ENCODE measurements at regions not wholly inside any gene's neighbourhood (a gene's known extent, or its start where the extent isn't known, plus 50 kb on each side); places are given as distances from the start of the nearest gene placed in this dataset.
"Not testable (repeated sequence)": the region's sequence is repeated elsewhere in the genome, so short reads cannot be mapped to it uniquely, and the experiment has no call there.

DNA sequence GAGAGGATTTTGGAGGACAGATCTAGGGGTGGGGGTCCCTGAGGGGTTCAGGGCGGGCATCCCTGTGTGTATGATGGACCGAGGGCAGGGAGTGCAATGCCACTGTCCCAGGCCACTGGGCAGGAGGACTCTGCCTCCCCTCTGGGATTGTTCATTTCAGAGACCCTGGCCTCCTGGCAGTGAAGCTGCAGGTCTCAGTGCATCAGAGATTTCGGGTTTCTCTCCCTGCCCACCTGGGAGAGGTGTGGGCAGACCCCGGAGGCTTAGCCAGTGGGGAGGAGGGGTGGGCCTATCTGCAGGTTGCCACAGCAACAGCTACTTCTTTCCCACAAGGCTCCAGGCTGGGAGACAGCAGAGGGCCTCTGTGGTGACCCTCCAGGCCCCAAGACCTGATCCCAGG, 80.1 kb upstream of the LRPAP1 start:
- Histone ChIP-seq H4K91ac (ENCODE audit: low read depth, low read length) (no peak overlapping the region), H3K4me3 (ENCODE audit: low read depth, low read length) (no peak overlapping the region), H3K36me3 (ENCODE audit: control insufficient read depth in 1 of 2, insufficient read depth in 2 of 2, low read length in 2 of 2) (no peaks in the 10 kb centered on the region), H3K27ac (ENCODE audit: low read depth, low read length) (no peak overlapping the region), H3K4me1 (ENCODE audit: control insufficient read depth in 1 of 2, insufficient read depth in 2 of 2, low read length in 2 of 2) (no peaks in the 10 kb centered on the region), H4K12ac (ENCODE audit: low read depth, low read length) (no peak overlapping the region), H2AFZ (ENCODE audit: insufficient read depth, low read length, poor library complexity) (no peak overlapping the region), H3K79me1 (ENCODE audit: low read length) (no peaks in the 10 kb centered on the region), H3K9ac (ENCODE audit: low read length) (no peak overlapping the region), H2BK12ac (ENCODE audit: low read length) (no peak overlapping the region), H3K23ac (ENCODE audit: low read length) (no peak overlapping the region), H3K79me2 (ENCODE audit: control insufficient read depth, insufficient read depth, low read length, poor library complexity) (no peaks in the 10 kb centered on the region), H3K27me3 (ENCODE audit: insufficient read depth, low read length) (no peaks in the 10 kb centered on the region), H2AK5ac (ENCODE audit: low read length) (no peak overlapping the region), H3K14ac (ENCODE audit: low read length) (no peak overlapping the region), H3K18ac (ENCODE audit: low read length) (no peak overlapping the region), H3K4me2 (ENCODE audit: low read length) (no peak overlapping the region), H3K4ac (ENCODE audit: low read depth, low read length) (no peak overlapping the region), H4K8ac (ENCODE audit: low read depth, low read length) (no peak overlapping the region), H3K9me3 (ENCODE audit: insufficient read depth, low read depth, low read length) (peaks cover 5% of the 10 kb centered on the region), H2BK120ac (ENCODE audit: insufficient read depth, low read length, poor library complexity) (no peak overlapping the region), H2BK5ac (ENCODE audit: low read depth, low read length, poor library complexity) (no peak overlapping the region)
- WGBS (ENCODE audit: extremely low coverage, insufficient coverage, insufficient read length), result no CpG with 5 or more reads among the region's 4 CpGs
- DNase-seq, result no peak

DNA sequence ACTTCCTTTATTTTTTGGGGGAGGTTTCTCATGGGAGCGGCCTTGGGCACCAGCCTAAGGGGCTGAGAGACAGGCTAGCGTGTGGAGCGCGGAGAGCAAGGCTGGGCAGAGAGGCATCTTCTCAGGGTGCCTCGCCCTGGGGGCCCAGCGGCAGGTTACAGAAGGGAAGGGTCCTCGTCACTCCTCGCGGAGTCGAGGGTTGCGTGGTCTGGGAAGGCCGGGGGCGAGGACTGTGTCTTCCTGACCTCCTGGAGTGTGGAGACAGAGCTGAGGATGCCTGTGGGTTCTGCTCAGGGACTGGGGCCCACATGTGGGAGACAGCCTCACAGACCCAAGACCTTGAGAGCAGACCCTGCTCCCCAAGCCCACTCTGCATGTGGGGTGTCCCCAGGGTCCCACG, 79.6 kb upstream of the LRPAP1 start:
- Histone ChIP-seq H3K79me2 (ENCODE audit: control insufficient read depth, insufficient read depth, low read length, poor library complexity) (no peaks in the 10 kb centered on the region), H3K79me1 (ENCODE audit: low read length) (no peaks in the 10 kb centered on the region), H3K27ac (ENCODE audit: low read depth, low read length) (no peak overlapping the region), H3K23ac (ENCODE audit: low read length) (no peak overlapping the region), H2BK120ac (ENCODE audit: insufficient read depth, low read length, poor library complexity) (no peak overlapping the region), H3K36me3 (ENCODE audit: control insufficient read depth in 1 of 2, insufficient read depth in 2 of 2, low read length in 2 of 2) (no peaks in the 10 kb centered on the region), H3K14ac (ENCODE audit: low read length) (no peak overlapping the region), H3K4me3 (ENCODE audit: low read depth, low read length) (no peak overlapping the region), H3K27me3 (ENCODE audit: insufficient read depth, low read length) (no peaks in the 10 kb centered on the region), H4K8ac (ENCODE audit: low read depth, low read length) (no peak overlapping the region), H3K4me1 (ENCODE audit: control insufficient read depth in 1 of 2, insufficient read depth in 2 of 2, low read length in 2 of 2) (no peaks in the 10 kb centered on the region), H2BK5ac (ENCODE audit: low read depth, low read length, poor library complexity) (no peak overlapping the region), H4K12ac (ENCODE audit: low read depth, low read length) (no peak overlapping the region), H2AK5ac (ENCODE audit: low read length) (no peak overlapping the region), H3K9me3 (ENCODE audit: insufficient read depth, low read depth, low read length) (peaks cover 5% of the 10 kb centered on the region), H3K9ac (ENCODE audit: low read length) (no peak overlapping the region), H3K4me2 (ENCODE audit: low read length) (no peak overlapping the region), H3K18ac (ENCODE audit: low read length) (no peak overlapping the region), H2BK12ac (ENCODE audit: low read length) (no peak overlapping the region), H4K91ac (ENCODE audit: low read depth, low read length) (no peak overlapping the region), H3K4ac (ENCODE audit: low read depth, low read length) (no peak overlapping the region), H2AFZ (ENCODE audit: insufficient read depth, low read length, poor library complexity) (no peak overlapping the region)
- DNase-seq, result no peak
- WGBS (ENCODE audit: extremely low coverage, insufficient coverage, insufficient read length), result no CpG with 5 or more reads among the region's 14 CpGs

DNA sequence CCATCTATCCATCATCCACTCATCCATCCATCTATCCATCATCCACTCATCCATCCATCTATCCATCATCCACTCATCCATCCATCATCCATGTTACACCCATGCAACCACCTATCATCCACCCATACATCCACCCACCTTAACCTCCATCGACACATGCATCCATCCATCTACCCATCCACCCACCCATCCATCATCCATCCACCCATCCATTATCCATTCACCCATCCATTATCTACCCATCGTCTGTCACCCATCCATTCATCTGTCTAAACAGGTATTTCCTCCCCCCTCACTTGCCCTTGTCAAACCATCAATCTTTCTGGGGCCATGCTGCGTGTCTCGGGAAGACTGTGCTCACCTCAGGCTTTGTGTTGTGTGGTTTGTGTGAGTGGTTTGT, 78.6 kb upstream of the LRPAP1 start:
- H3K27ac ChIP-seq (ENCODE audit: low read depth, low read length); H3K4me2 ChIP-seq (ENCODE audit: low read length); H3K9ac ChIP-seq (ENCODE audit: low read length); DNase-seq; H3K23ac ChIP-seq (ENCODE audit: low read length); H4K8ac ChIP-seq (ENCODE audit: low read depth, low read length); H2BK12ac ChIP-seq (ENCODE audit: low read length); H3K4me3 ChIP-seq (ENCODE audit: low read depth, low read length); H3K9me3 ChIP-seq (ENCODE audit: insufficient read depth, low read depth, low read length); H3K36me3 ChIP-seq (ENCODE audit: control insufficient read depth in 1 of 2, insufficient read depth in 2 of 2, low read length in 2 of 2); H3K18ac ChIP-seq (ENCODE audit: low read length); H4K12ac ChIP-seq (ENCODE audit: low read depth, low read length); H2BK120ac ChIP-seq (ENCODE audit: insufficient read depth, low read length, poor library complexity); H3K27me3 ChIP-seq (ENCODE audit: insufficient read depth, low read length); H2AFZ ChIP-seq (ENCODE audit: insufficient read depth, low read length, poor library complexity); H4K91ac ChIP-seq (ENCODE audit: low read depth, low read length); H3K79me1 ChIP-seq (ENCODE audit: low read length); H3K4me1 ChIP-seq (ENCODE audit: control insufficient read depth in 1 of 2, insufficient read depth in 2 of 2, low read length in 2 of 2); H2AK5ac ChIP-seq (ENCODE audit: low read length); H3K4ac ChIP-seq (ENCODE audit: low read depth, low read length); H3K79me2 ChIP-seq (ENCODE audit: control insufficient read depth, insufficient read depth, low read length, poor library complexity); H2BK5ac ChIP-seq (ENCODE audit: low read depth, low read length, poor library complexity); H3K14ac ChIP-seq (ENCODE audit: low read length): not testable (repeated sequence)
- no CpG with 5 or more reads among the region's 4 CpGs for WGBS (ENCODE audit: extremely low coverage, insufficient coverage, insufficient read length)

DNA sequence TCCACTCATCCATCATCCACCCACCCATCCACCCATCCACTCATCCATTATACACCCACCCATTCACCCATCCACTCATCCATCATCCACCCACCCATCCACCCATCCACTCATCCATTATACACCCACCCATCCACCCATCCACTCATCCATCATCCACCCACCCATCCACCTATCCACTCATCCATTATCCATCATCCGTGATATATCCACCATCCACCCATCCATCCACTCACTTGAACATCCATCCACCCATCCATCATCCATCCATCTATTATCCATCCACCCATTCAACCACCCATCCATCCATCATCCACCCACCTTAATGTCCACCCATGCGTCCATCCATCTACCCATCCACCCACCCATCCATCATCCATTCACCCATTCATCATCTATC, 77.7 kb upstream of the LRPAP1 start:
- not testable (repeated sequence) for H3K4me2 ChIP-seq (ENCODE audit: low read length); H3K9ac ChIP-seq (ENCODE audit: low read length); H3K4ac ChIP-seq (ENCODE audit: low read depth, low read length); H3K36me3 ChIP-seq (ENCODE audit: control insufficient read depth in 1 of 2, insufficient read depth in 2 of 2, low read length in 2 of 2); H3K4me1 ChIP-seq (ENCODE audit: control insufficient read depth in 1 of 2, insufficient read depth in 2 of 2, low read length in 2 of 2); H4K91ac ChIP-seq (ENCODE audit: low read depth, low read length); H2BK5ac ChIP-seq (ENCODE audit: low read depth, low read length, poor library complexity); DNase-seq; H2BK12ac ChIP-seq (ENCODE audit: low read length); H3K79me2 ChIP-seq (ENCODE audit: control insufficient read depth, insufficient read depth, low read length, poor library complexity); H3K18ac ChIP-seq (ENCODE audit: low read length); H3K4me3 ChIP-seq (ENCODE audit: low read depth, low read length); H3K27me3 ChIP-seq (ENCODE audit: insufficient read depth, low read length); H2AK5ac ChIP-seq (ENCODE audit: low read length); H2AFZ ChIP-seq (ENCODE audit: insufficient read depth, low read length, poor library complexity); H3K23ac ChIP-seq (ENCODE audit: low read length); H4K12ac ChIP-seq (ENCODE audit: low read depth, low read length); H3K9me3 ChIP-seq (ENCODE audit: insufficient read depth, low read depth, low read length); H3K79me1 ChIP-seq (ENCODE audit: low read length); H2BK120ac ChIP-seq (ENCODE audit: insufficient read depth, low read length, poor library complexity); H3K14ac ChIP-seq (ENCODE audit: low read length); H3K27ac ChIP-seq (ENCODE audit: low read depth, low read length); H4K8ac ChIP-seq (ENCODE audit: low read depth, low read length)
- WGBS (ENCODE audit: extremely low coverage, insufficient coverage, insufficient read length), result 100% methylated on average over 1 of the region's 2 CpGs

Measured in trophoblast cell (in vitro differentiated cells and primary cell).